PFSK-1 (cell line): ENCODE measurements at regions not wholly inside any gene's neighbourhood (a gene's known extent, or its start where the extent isn't known, plus 50 kb on each side); places are given as distances from the start of the nearest gene placed in this dataset.

ENCODE experiments used
- FOXP2 ChIP-seq: optimal IDR thresholded peaks from 2 replicates; pipeline ENCODE3; 2011; ENCODE audit warnings: borderline replicate concordance, control low read depth, inconsistent platforms; ENCODE audit not compliant: insufficient read depth; ENCODE audit errors: extremely low read length, extremely low read depth
- POLR2AphosphoS5 ChIP-seq: IDR thresholded peaks from 2 replicates; pipeline ENCODE4 v1.6.1; 2012; ENCODE audit warnings: low read depth, mild to moderate bottlenecking, control low read depth, low read length, moderate library complexity
- REST ChIP-seq, 2 experiments: IDR thresholded peaks; 2 replicates each; pipeline versions ENCODE4 v1.6.1 to v1.8.0; 2011 to 2012; ENCODE audit warnings: low read depth in 2 of 2, low read length in 2 of 2, control low read depth in 1 of 2, inconsistent platforms in 1 of 2, mild to moderate bottlenecking in 1 of 2, moderate library complexity in 1 of 2; ENCODE audit not compliant: insufficient read depth in 1 of 2
- SIN3A ChIP-seq: IDR thresholded peaks from 2 replicates; pipeline ENCODE4 v1.6.1; 2012; ENCODE audit warnings: mild to moderate bottlenecking, low read length, moderate library complexity, borderline replicate concordance; ENCODE audit not compliant: insufficient read depth
- TAF1 ChIP-seq: IDR thresholded peaks from 2 replicates; pipeline ENCODE4 v1.6.1; 2012; ENCODE audit warnings: low read length, control low read depth, borderline replicate concordance; ENCODE audit not compliant: insufficient read depth

GRCh38 chr5:28808967-28809810, 1770.8 kb upstream of the CDH9 start:
- TF ChIP-seq REST (IDR thresholded peaks at IDR 0.05; ENCODE audit: insufficient read depth in 1 of 2, low read depth in 2 of 2, low read length in 2 of 2) (no peak), POLR2AphosphoS5 (no peak), TAF1 (no peak), FOXP2 (no peak), SIN3A (no peak)

GRCh38 chr5:28807195-28807729, 1768.9 kb upstream of the CDH9 start:
- no peak for TF ChIP-seq FOXP2
- TF ChIP-seq POLR2AphosphoS5, result no peak
- no peak for TF ChIP-seq TAF1
- no peak for TF ChIP-seq SIN3A
- no peak for TF ChIP-seq REST (IDR thresholded peaks at IDR 0.05; ENCODE audit: insufficient read depth in 1 of 2, low read depth in 2 of 2, low read length in 2 of 2)

GRCh38 chr5:28788954-28789353, 1750.6 kb upstream of the CDH9 start:
- TF ChIP-seq REST (IDR thresholded peaks at IDR 0.05; ENCODE audit: insufficient read depth in 1 of 2, low read depth in 2 of 2, low read length in 2 of 2) (no peak), TAF1 (no peak), POLR2AphosphoS5 (no peak), SIN3A (no peak), FOXP2 (no peak)

- TF ChIP-seq FOXP2, result no peak
- no peak for TF ChIP-seq POLR2AphosphoS5
- TF ChIP-seq SIN3A, result no peak
- TF ChIP-seq TAF1, result no peak
Measured at GRCh38 chr5:28780083-28780692, 1741.8 kb upstream of the CDH9 start.

- no peak for TF ChIP-seq POLR2AphosphoS5
- TF ChIP-seq REST (IDR thresholded peaks at IDR 0.05; ENCODE audit: insufficient read depth in 1 of 2, low read depth in 2 of 2, low read length in 2 of 2), result no peak
- TF ChIP-seq TAF1, result no peak
- no peak for TF ChIP-seq FOXP2
- TF ChIP-seq SIN3A, result no peak
Measured at GRCh38 chr5:28779161-28779754, 1740.9 kb upstream of the CDH9 start.
